Bronchial epithelial cell (primary cell): ENCODE measurements at regions not wholly inside any gene's neighbourhood (a gene's known extent, or its start where the extent isn't known, plus 50 kb on each side); places are given as distances from the start of the nearest gene placed in this dataset.

Source experiments
- DNase-seq: peaks from one replicate; pipeline ENCODE4 v3.0.0-alpha.2; 2010; ENCODE audit warnings: low read depth
- FAIRE-seq: peaks from 2 replicates; lab custom pipeline; 2011; peaks lifted over from hg19 to GRCh38; lab: Jason Lieb, UNC
- H3K27me3 ChIP-seq: 2 replicates; pipeline ENCODE4 v1.5.1; 2011; ENCODE audit warnings: low read length; ENCODE audit not compliant: control insufficient read depth, insufficient read depth
- H3K36me3 ChIP-seq: 2 replicates; pipeline ENCODE4 v1.5.1; 2011; ENCODE audit warnings: low read length; ENCODE audit not compliant: control insufficient read depth, insufficient read depth
- H3K4me3 ChIP-seq: 2 replicates; pipeline ENCODE4 v1.5.1; 2011; ENCODE audit warnings: mild to moderate bottlenecking, low read depth, low read length, control low read depth
- CTCF ChIP-seq: IDR thresholded peaks from 2 replicates; pipeline ENCODE4 v1.5.1; 2011; ENCODE audit warnings: mild to moderate bottlenecking, moderate library complexity, low read length, control low read depth, inconsistent platforms; ENCODE audit not compliant: insufficient read depth, severe bottlenecking

- H3K36me3 ChIP-seq: no peaks in the 10 kb centered on the region
- DNase-seq (no peak), FAIRE-seq (no peak)
- TF ChIP-seq CTCF: no peak
- no peaks in the 10 kb centered on the region for H3K27me3 ChIP-seq
- no peak overlapping the region for H3K4me3 ChIP-seq
Observed at GRCh38 chr2:226551522-226552250, 247.9 kb downstream of the IRS1 start.

- Histone ChIP-seq H3K4me3 (no peak overlapping the region), H3K27me3 (no peaks in the 10 kb centered on the region), H3K36me3 (no peaks in the 10 kb centered on the region)
- no peak for DNase-seq
- no peak for TF ChIP-seq CTCF
- peak; percentile 79 for FAIRE-seq
Observed at GRCh38 chr2:226550801-226551200, 248.8 kb downstream of the IRS1 start.

- FAIRE-seq (no peak), DNase-seq (no peak)
- TF ChIP-seq CTCF: no peak
- no peaks in the 10 kb centered on the region for H3K36me3 ChIP-seq
- H3K27me3 ChIP-seq: no peaks in the 10 kb centered on the region
- H3K4me3 ChIP-seq: no peak overlapping the region
Observed at GRCh38 chr2:226548732-226549131, 250.9 kb downstream of the IRS1 start.

- TF ChIP-seq CTCF: no peak
- Histone ChIP-seq H3K4me3 (no peak overlapping the region), H3K27me3 (no peaks in the 10 kb centered on the region), H3K36me3 (no peaks in the 10 kb centered on the region)
- no peak for DNase-seq
- FAIRE-seq: peak; percentile 81
Observed at GRCh38 chr2:226544596-226545210, 254.9 kb downstream of the IRS1 start.

- Histone ChIP-seq H3K4me3 (no peak overlapping the region), H3K36me3 (no peaks in the 10 kb centered on the region), H3K27me3 (no peaks in the 10 kb centered on the region)
- DNase-seq (no peak), FAIRE-seq (no peak)
- TF ChIP-seq CTCF: no peak
Observed at GRCh38 chr2:226540204-226540994, 259.2 kb downstream of the IRS1 start.
